H1 (cell line): ENCODE measurements at regions not wholly inside any gene's neighbourhood (a gene's known extent, or its start where the extent isn't known, plus 50 kb on each side); places are given as distances from the start of the nearest gene placed in this dataset.

Source experiments
- CTCF ChIA-PET: fragments of 300-600 bp; sonication (Branson Sonifier 250); formaldehyde crosslinking; loops from one replicate; lab custom pipeline; 2021; ENCODE audit not compliant: partially characterized antibody; lab: Charles Lee
- POLR2A ChIA-PET: fragments of 300-600 bp; sonication (Branson Sonifier 250); formaldehyde crosslinking; loops from one replicate; lab custom pipeline; 2021; ENCODE audit warnings: inconsistent platforms; ENCODE audit not compliant: partially characterized antibody; lab: Charles Lee
- DNase-seq, 2 experiments: peaks; one replicate each; pipeline versions ENCODE4 v3.0.0 to v3.0.0-alpha.2; 2010 to 2022; ENCODE audit warnings: low spot score in 2 of 2, low read depth in 1 of 2, mixed read lengths in 1 of 2
- FAIRE-seq: peaks from 2 replicates; lab custom pipeline; 2011; peaks lifted over from hg19 to GRCh38; lab: Jason Lieb, UNC
- H2AFZ ChIP-seq: 2 replicates; pipeline ENCODE4 v1.8.1; 2012; ENCODE audit warnings: low read length, inconsistent platforms
- H2AK5ac ChIP-seq: 2 replicates; pipeline ENCODE4 v1.6.1; 2013; ENCODE audit warnings: low read depth, low read length
- H2BK120ac ChIP-seq: replicated peaks from 2 replicates; pipeline ENCODE3; 2013; ENCODE audit warnings: low read depth, low read length, inconsistent platforms
- H2BK12ac ChIP-seq: 2 replicates; pipeline ENCODE4 v1.6.1; 2013; ENCODE audit warnings: low read depth, low read length
- H2BK15ac ChIP-seq: 2 replicates; pipeline ENCODE4 v1.6.1; 2013; ENCODE audit warnings: low read length
- H2BK20ac ChIP-seq: 2 replicates; pipeline ENCODE4 v1.6.1; 2013; ENCODE audit warnings: low read length
- H2BK5ac ChIP-seq: 2 replicates; pipeline ENCODE4 v1.6.1; 2013; ENCODE audit warnings: low read depth, low read length
- H3K14ac ChIP-seq: 2 replicates; pipeline ENCODE4 v1.6.1; 2013; ENCODE audit warnings: inconsistent platforms; ENCODE audit not compliant: insufficient read length
- H3K18ac ChIP-seq: 2 replicates; pipeline ENCODE4 v1.6.1; 2013; ENCODE audit warnings: low read length; ENCODE audit errors: extremely low read depth
- H3K23ac ChIP-seq: 2 replicates; pipeline ENCODE4 v1.6.1; 2013; ENCODE audit warnings: inconsistent platforms; ENCODE audit not compliant: insufficient read length
- H3K23me2 ChIP-seq: 2 replicates; pipeline ENCODE4 v1.6.1; 2013; ENCODE audit warnings: low read depth, low read length
- H3K27ac ChIP-seq: 2 replicates; pipeline ENCODE4 v1.6.1; 2011; ENCODE audit warnings: low read depth, low read length, inconsistent platforms
- H3K27me3 ChIP-seq, 4 experiments: replicated peaks in 1 of 4; 1 replicate in 1 of 4; 2 replicates in 3 of 4; pipeline versions ENCODE4 v1.6.1 to v1.8.1; 2011 to 2013; ENCODE audit warnings: low read length in 3 of 4, mild to moderate bottlenecking in 3 of 4, inconsistent platforms in 2 of 4, mixed read lengths in 2 of 4, moderate library complexity in 1 of 4; ENCODE audit not compliant: control insufficient read depth in 3 of 4, insufficient read depth in 3 of 4; ENCODE audit errors: extremely low read depth in 1 of 4
- H3K36me3 ChIP-seq, 4 experiments: 2 replicates each; pipeline versions ENCODE4 v1.6.1 to v1.8.1; 2011 to 2013; ENCODE audit warnings: mild to moderate bottlenecking in 4 of 4, low read length in 3 of 4, moderate library complexity in 2 of 4, control low read depth in 1 of 4, inconsistent platforms in 1 of 4; ENCODE audit not compliant: insufficient read depth in 4 of 4, control insufficient read depth in 2 of 4
- H3K4ac ChIP-seq: replicated peaks from 2 replicates; pipeline ENCODE3; 2013; ENCODE audit warnings: low read length, low read depth, mixed read lengths, inconsistent platforms; ENCODE audit not compliant: insufficient read length
- H3K4me1 ChIP-seq, 4 experiments: replicated peaks in 1 of 4; 1 replicate in 1 of 4; 2 replicates in 3 of 4; pipeline versions ENCODE4 v1.6.1 to v1.8.1; 2011 to 2013; ENCODE audit warnings: low read length in 3 of 4, inconsistent platforms in 2 of 4, mixed read lengths in 1 of 4; ENCODE audit not compliant: insufficient read depth in 4 of 4, control insufficient read depth in 3 of 4
- H3K4me2 ChIP-seq, 2 experiments: 2 replicates each; pipeline versions ENCODE4 v1.6.1 to v1.8.1; 2011 to 2013; ENCODE audit warnings: low read depth in 2 of 2, low read length in 2 of 2, control low read depth in 1 of 2, inconsistent platforms in 1 of 2, mild to moderate bottlenecking in 1 of 2; ENCODE audit not compliant: insufficient read depth in 1 of 2
- H3K4me3 ChIP-seq, 4 experiments: fragments of 200-600, 300-600 bp in 1 of 4; sonication (generic), shearing (Covaris generic), sonication (Bioruptor Twin) in 1 of 4; 2 replicates each; pipeline versions ENCODE4 v1.5.1 to v1.8.1; 2011 to 2016; ENCODE audit warnings: low read length in 4 of 4, low read depth in 3 of 4, control low read depth in 2 of 4, inconsistent platforms in 2 of 4, mild to moderate bottlenecking in 2 of 4, mixed read lengths in 1 of 4, moderate library complexity in 1 of 4; ENCODE audit not compliant: insufficient read depth in 2 of 4; ENCODE audit errors: extremely low read depth in 1 of 4
- H3K56ac ChIP-seq: replicated peaks from 2 replicates; pipeline ENCODE3; 2013; ENCODE audit warnings: low read depth, mild to moderate bottlenecking, mixed read lengths, low read length, inconsistent platforms; ENCODE audit not compliant: insufficient read length
- H3K79me1 ChIP-seq: 2 replicates; pipeline ENCODE4 v1.6.1; 2013; ENCODE audit warnings: low read depth, low read length, control low read depth
- H3K79me2 ChIP-seq, 2 experiments: 2 replicates each; pipeline versions ENCODE4 v1.6.1 to v1.8.1; 2012 to 2013; ENCODE audit warnings: low read length in 2 of 2, mild to moderate bottlenecking in 2 of 2, inconsistent platforms in 1 of 2; ENCODE audit not compliant: insufficient read depth in 2 of 2, control insufficient read depth in 1 of 2
- H3K9ac ChIP-seq, 4 experiments: replicated peaks in 1 of 4; 1 replicate in 1 of 4; 2 replicates in 3 of 4; pipeline versions ENCODE4 v1.6.1 to v1.8.1; 2011 to 2013; ENCODE audit warnings: low read depth in 3 of 4, low read length in 3 of 4, control low read depth in 2 of 4, mild to moderate bottlenecking in 2 of 4, moderate library complexity in 2 of 4, inconsistent platforms in 1 of 4; ENCODE audit errors: extremely low read depth in 1 of 4
- H3K9me3 ChIP-seq, 2 experiments: 2 replicates each; pipeline versions ENCODE4 v1.6.1 to v1.8.1; 2012 to 2013; ENCODE audit warnings: mild to moderate bottlenecking in 2 of 2, moderate library complexity in 2 of 2, control low read depth in 1 of 2, inconsistent platforms in 1 of 2, low read depth in 1 of 2, low read length in 1 of 2, mixed read lengths in 1 of 2; ENCODE audit not compliant: insufficient read depth in 2 of 2
- H4K20me1 ChIP-seq, 2 experiments: replicated peaks in 1 of 2; 2 replicates each; pipeline versions ENCODE3 to v1.8.1; 2011 to 2013; ENCODE audit warnings: inconsistent platforms in 2 of 2, low read length in 2 of 2, mild to moderate bottlenecking in 1 of 2; ENCODE audit not compliant: insufficient read depth in 2 of 2, control insufficient read depth in 1 of 2
- H4K5ac ChIP-seq: 2 replicates; pipeline ENCODE4 v1.6.1; 2013; ENCODE audit warnings: low read length, low read depth, mixed read lengths, inconsistent platforms; ENCODE audit not compliant: insufficient read length
- H4K8ac ChIP-seq: 2 replicates; pipeline ENCODE4 v1.8.0; 2013; ENCODE audit warnings: mild to moderate bottlenecking, moderate library complexity, low read length, inconsistent platforms; ENCODE audit not compliant: insufficient read depth; ENCODE audit errors: extremely low read depth
- H4K91ac ChIP-seq: replicated peaks from 2 replicates; pipeline ENCODE3; 2013; ENCODE audit warnings: low read length, mixed read lengths, inconsistent platforms; ENCODE audit not compliant: insufficient read length
- ATF2 ChIP-seq: IDR thresholded peaks from 2 replicates; pipeline ENCODE4 v1.6.1; 2012; ENCODE audit warnings: low read length, inconsistent platforms
- FOSL1 ChIP-seq: IDR thresholded peaks from 2 replicates; pipeline ENCODE4 v1.6.1; 2011; ENCODE audit warnings: mild to moderate bottlenecking, low read depth, low read length, moderate library complexity; ENCODE audit not compliant: insufficient read depth
- SAP30 ChIP-seq: fragments of 300-600 bp; sonication (generic); IDR thresholded peaks from 2 replicates; pipeline ENCODE4 v1.7.1; 2012; ENCODE audit warnings: low read length, moderate library complexity, mild to moderate bottlenecking, inconsistent platforms; ENCODE audit not compliant: insufficient read depth, insufficient replicate concordance
- USF2 ChIP-seq: IDR thresholded peaks from 2 replicates; pipeline ENCODE4 v1.6.1; 2011; ENCODE audit warnings: low read length, improper control_type of control experiment
- WGBS, 2 experiments: shearing (Covaris generic) in 1 of 2; methylation state at CpG; one replicate each; pipeline versions ENCODE4 v1.1.6 to v1.1.7; 2013 to 2015; ENCODE audit warnings: low lambda C conversion rate in 2 of 2, mixed read lengths in 2 of 2, inconsistent platforms in 1 of 2, low coverage in 1 of 2, missing lambda C conversion rate in 1 of 2; ENCODE audit not compliant: insufficient replicate concordance in 2 of 2, insufficient coverage in 1 of 2, insufficient read length in 1 of 2; ENCODE audit errors: extremely low coverage in 1 of 2, missing lambda C conversion rate in 1 of 2; 5-methylcytosine and 5-hydroxymethylcytosine counted together

GRCh38 chr10:130471486-130471885 is 335.3 kb downstream of the GLRX3 start:
- 93% methylated on average over 11 of the region's 11 CpGs; no CpG with 5 or more reads in 1 of the 2 experiments for WGBS, 2 experiments

More at GRCh38 chr10:130471486-130471885, 335.3 kb downstream of the GLRX3 start:
- Histone ChIP-seq H2BK120ac (no peak overlapping the region), H4K91ac (no peak overlapping the region), H2BK20ac (no peak overlapping the region), H3K9ac (no peak overlapping the region), H3K27me3 (no peaks in the 10 kb centered on the region), H2AK5ac (no peak overlapping the region), H3K4me2 (no peak overlapping the region), H3K23ac (no peak overlapping the region), H2AFZ (no peak overlapping the region), H3K27ac (no peak overlapping the region), H4K8ac (no peak overlapping the region), H3K4me3 (no peak overlapping the region), H4K20me1 (no peaks in the 10 kb centered on the region), H3K23me2 (no peaks in the 10 kb centered on the region), H3K9me3 (peaks cover 4 to 10% of the 10 kb centered on the region in 2 experiments; a peak in 3 of 4 replicates), H2BK12ac (no peak overlapping the region), H3K36me3 (no peaks in the 10 kb centered on the region), H3K79me1 (no peaks in the 10 kb centered on the region), H3K14ac (no peak overlapping the region), H3K56ac (no peak overlapping the region), H3K18ac (no peak overlapping the region), H3K4ac (no peak overlapping the region), H2BK5ac (no peak overlapping the region), H2BK15ac (no peak overlapping the region), H4K5ac (no peak overlapping the region), H3K4me1 (no peaks in the 10 kb centered on the region), H3K79me2 (no peaks in the 10 kb centered on the region)
- DNase-seq (no peak), FAIRE-seq (no peak)
- ChIA-PET POLR2A (no interaction called here), CTCF (interaction anchor here (0.6 to 1.9 kb wide), 3 partner anchors 8 to 73 kb away, joined by 3 to 8 read pairs (median 3); no protein-coding TSS in a partner anchor)
- TF ChIP-seq ATF2 (no peak), FOSL1 (no peak), SAP30 (no peak), USF2 (no peak)
